HG03432 (cell line): ENCODE measurements at regions not wholly inside any gene's neighbourhood (a gene's known extent, or its start where the extent isn't known, plus 50 kb on each side); places are given as distances from the start of the nearest gene placed in this dataset.

Source experiments
- ATAC-seq: cut with Tn5 transposase; IDR thresholded peaks from one replicate; pipeline ENCODE4 v1.9.1; 2021; ENCODE audit warnings: mild to moderate bottlenecking, moderate library complexity; ENCODE audit not compliant: unreplicated experiment

GRCh38 chr7:41313171-41313570 is 389.7 kb downstream of the INHBA start:
- ATAC-seq: no peak

GRCh38 chr7:41312235-41312634 is 390.7 kb downstream of the INHBA start:
- ATAC-seq: no peak

DNA sequence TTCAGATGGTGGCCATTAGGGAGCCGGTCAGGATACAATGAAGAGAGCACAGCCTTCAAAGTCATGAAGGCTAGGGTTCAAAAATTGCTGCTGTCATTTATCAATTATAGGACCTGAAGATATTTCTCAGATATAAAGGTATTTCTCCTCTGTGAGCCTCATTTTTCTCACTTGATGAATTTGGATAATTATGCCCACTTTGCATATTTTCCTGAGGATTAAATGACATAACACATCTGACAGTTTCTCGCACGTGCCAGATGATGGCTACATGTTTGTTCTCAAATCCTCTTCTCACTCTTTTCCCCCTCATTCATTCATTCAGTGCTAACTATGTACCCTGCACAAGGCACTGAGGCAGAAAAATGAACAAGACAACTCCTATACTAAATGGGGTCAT is 391.6 kb downstream of the INHBA start:
- no peak for ATAC-seq

DNA sequence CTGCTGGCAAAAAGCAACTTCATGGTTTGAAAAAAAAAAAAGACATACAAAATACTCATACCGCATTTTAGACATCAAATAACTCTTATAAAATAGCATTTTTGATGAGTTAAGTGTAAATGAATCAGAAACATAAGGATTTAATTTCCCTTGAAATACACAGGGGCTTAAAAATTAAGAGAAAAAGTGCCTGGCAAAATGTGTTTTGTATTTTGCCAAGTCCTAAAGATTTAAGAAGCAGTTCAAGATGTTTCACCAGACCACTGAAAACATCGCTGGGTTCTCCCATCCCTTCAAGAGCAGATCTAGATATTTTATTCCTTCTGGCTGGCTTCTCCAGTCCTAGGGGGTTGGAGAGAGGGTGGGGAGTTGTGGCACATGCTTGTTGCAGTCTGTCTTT is 396.4 kb downstream of the INHBA start:
- no peak for ATAC-seq

DNA sequence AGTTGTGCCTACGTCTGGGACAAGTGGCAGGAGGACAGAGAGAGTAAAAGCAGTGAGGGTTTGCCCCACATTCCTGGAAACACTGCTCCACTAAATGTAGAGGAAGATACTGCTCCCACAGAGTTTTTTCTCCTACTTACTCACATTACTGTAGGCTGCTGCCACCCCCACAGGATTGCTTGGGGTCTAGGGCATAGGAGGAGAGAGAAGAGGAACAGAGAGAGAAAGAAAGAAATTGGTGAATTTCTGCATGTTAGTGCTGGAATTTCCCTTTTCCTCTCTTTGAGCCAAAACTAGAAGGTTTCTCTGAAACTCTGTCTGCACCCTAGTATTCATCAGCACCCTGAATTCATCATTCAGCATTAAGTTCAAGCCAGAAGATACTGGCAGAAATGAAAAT is 397.9 kb downstream of the INHBA start:
- no peak for ATAC-seq

DNA sequence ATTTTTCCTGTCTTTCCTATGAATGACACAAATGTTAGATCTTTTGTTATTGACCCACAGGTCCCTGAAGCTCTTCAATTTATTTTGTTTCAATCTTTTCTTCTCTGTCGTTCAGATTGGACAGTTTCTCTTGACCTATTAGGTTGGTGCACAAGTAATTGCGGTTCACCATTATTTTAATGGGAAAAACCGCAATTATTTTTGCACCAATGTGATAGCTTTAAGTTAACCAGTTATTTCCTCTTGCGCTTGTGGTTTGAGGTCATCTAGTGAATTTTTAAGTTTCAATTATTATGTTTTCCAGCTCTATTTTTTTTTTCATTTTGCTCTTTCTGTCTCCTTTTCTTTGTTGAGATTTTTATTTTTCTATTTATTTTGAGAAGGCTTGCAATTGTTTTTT is 399.2 kb downstream of the INHBA start:
- no peak for ATAC-seq

- no peak for ATAC-seq
Measured at GRCh38 chr7:41298409-41298808, 404.5 kb downstream of the INHBA start.

- no peak for ATAC-seq
Measured at GRCh38 chr7:41297166-41297565, 405.7 kb downstream of the INHBA start.

DNA sequence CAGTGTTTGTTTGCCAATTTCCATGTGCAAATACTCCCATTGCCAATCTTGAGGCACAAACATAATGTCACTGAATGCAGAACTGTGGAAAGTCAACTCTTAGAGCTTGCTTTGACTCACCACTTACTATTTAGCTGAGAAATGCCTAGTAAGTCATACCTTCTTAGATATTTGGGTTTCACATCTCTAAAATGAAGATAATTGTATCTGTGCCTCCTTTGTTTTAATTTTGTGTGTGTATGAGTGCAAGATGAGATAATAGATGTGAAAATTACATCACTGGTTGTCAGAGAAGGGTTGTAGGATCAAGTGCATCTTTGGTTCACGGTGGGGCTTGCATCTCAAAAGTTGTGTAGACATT is 407.5 kb downstream of the INHBA start:
- ATAC-seq: no peak

GRCh38 chr7:41294556-41295454 is 408.1 kb downstream of the INHBA start:
- ATAC-seq: no peak

DNA sequence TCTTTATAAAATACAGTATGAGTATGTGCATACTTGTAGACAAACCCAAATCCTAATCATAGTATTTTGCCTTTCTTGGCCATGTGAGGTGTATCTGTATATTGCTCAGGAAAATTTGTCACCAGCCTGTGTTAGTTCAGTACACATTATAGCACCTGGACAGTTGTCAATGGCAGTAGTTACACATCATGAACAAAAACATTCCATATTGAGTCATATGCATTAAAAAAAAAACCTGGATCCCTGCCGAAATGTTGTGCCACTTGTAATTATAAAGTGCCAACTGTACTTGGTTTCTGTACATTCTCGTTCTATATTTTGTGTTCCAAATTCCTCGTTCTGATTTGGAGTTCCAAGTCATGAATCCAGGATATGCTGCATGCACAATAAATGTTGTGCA is 410.4 kb downstream of the INHBA start:
- ATAC-seq: no peak

DNA sequence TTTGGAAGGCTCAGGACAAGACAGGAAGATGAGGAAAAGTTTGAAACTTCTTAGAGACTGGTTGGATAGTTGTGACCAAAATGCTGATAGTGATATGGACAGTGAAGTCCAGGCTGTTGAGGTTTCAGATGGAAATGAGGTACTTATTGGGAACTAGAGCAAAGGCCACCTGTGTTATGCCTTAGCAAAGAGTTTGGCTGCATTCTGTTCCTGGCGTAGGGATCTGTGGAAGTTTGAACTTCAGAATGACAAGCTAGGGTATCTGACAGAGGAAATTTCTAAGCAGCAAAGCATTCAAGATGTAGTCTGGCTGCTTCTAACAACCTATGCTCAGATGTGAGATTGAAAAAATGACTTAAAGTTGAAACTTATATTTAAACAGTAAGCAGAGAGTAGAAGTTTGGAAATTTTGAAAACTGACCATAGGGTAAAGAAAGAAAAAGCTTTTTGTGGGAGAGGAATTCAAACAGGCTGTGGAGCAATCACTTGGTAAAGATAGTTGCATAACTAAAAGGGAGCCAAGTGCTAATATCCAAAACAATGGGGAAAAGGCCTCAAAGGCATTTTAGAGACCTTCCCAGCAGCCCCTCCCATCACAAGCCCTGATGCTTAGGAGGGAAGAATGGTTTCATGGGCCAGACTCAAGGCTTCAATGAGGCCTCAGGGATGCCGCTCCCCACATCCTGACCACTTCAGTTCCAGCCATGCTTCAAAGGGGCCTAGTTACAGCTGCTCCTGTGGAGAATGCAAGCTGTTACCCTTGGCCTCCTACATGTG is 415.1 kb downstream of the INHBA start:
- no peak for ATAC-seq

DNA sequence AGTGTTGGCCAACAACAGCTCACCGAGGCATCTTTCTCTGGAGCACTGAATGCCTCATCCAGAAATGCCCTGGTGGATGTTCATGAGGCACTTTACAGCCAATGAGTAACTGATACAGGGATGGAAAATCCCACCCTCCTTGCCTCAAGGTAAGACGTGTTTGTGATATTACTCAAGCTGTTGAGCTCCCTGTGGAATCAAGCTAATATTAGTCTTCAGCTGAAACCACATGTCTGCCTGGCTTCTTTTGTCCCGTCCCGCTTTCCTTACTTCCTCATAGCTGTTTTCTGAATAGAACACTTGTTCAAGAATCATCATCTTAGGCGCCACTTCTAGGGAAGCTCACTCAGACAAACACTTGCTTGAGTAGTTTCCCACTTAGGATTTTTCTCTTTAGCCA is 422.4 kb downstream of the INHBA start:
- ATAC-seq: no peak

- ATAC-seq: no peak
Measured at GRCh38 chr7:41277561-41277960, 425.3 kb downstream of the INHBA start.

DNA sequence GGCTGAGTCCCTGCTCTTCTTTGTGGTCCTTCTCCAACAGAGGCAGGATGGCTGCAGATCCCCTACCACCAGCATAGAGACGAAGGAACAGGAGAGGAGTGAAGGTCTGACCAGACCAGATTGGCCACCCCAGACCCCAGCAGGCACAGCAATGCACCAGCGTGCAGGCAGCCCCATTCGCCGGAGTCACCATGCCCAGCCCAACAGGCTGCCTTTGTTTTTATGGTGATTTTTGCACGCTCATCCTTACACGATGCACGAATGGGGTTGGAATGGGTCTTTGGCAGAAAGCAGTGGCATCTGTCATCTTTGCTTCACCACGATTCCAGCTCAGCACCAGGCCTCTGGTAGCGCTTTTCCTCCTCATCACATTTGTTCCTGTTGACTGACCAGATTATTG is 427.6 kb downstream of the INHBA start:
- no peak for ATAC-seq

GRCh38 chr7:41274179-41274578 is 428.7 kb downstream of the INHBA start:
- no peak for ATAC-seq

GRCh38 chr7:41272664-41273063 is 430.2 kb downstream of the INHBA start:
- no peak for ATAC-seq

DNA sequence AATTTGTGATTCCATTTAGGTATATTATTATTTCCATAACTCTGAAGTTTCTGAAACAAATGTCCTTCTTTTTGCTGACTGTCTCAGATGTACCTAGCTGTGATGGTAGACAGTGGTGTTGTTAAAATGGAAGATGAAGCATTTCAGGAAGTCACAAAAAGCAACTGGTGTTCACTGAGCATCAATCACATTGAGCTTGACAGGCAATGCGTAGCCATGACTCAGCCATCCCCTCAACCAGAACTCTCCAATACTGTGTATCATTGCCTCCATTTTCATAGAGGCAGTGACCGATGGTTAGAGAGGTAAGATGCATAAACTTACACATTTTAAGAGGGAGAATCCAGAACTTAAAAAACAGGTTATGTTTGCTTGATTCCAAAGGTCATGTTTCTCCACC is 434.0 kb downstream of the INHBA start:
- no peak for ATAC-seq

GRCh38 chr7:41261080-41261479 is 441.8 kb downstream of the INHBA start:
- ATAC-seq: no peak

DNA sequence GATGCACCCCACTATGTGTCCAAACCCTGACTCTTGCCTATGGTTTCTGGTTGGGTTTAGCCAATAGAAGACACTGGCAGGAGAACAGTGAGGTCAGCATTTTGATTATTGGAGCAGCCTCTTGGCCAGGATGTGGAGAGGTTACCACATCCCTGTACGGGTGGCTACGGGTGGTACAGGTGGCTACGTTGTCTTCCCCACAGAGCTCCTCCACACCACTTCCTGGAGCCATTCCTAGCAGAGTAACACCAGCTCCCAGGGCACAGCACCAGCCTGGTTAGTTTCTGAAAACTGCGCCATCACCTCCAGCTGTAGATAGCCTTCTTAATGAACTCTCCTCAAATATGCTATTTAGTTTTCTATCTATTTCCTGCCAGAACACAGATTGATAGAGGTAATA is 445.2 kb downstream of the INHBA start:
- ATAC-seq: no peak

GRCh38 chr7:41256186-41256945 is 446.5 kb downstream of the INHBA start:
- ATAC-seq: no peak

- no peak for ATAC-seq
Measured at GRCh38 chr7:41255716-41256115, 447.2 kb downstream of the INHBA start.
